ENCODE measurements at regions not wholly inside any gene's neighbourhood (a gene's known extent, or its start where the extent isn't known, plus 50 kb on each side); places are given as distances from the start of the nearest gene placed in this dataset.

GRCh38 chr3:38964204-38964603 is 87.5 kb downstream of the SCN11A start:
- TF ChIP-seq CTCF (IDR thresholded peaks at IDR 0.05) (no peak), SIN3A (IDR thresholded peaks at IDR 0.05; ENCODE audit: borderline replicate concordance, insufficient read depth, low read depth, low read length) (no peak), POLR2AphosphoS5 (IDR thresholded peaks at IDR 0.05; ENCODE audit: low read depth, low read length) (no peak), REST (IDR thresholded peaks at IDR 0.05; ENCODE audit: insufficient read depth in 1 of 2, low read depth in 2 of 2, low read length in 1 of 2) (no peak), TCF7L2 (IDR thresholded peaks at IDR 0.05; ENCODE audit: low read depth, low read length) (no peak)
